GM23248 (cell line): ENCODE measurements at regions not wholly inside any gene's neighbourhood (a gene's known extent, or its start where the extent isn't known, plus 50 kb on each side); places are given as distances from the start of the nearest gene placed in this dataset.

Source experiments
- EZH2 ChIP-seq: fragments of 200-600 bp; sonication (generic); IDR thresholded peaks from 2 replicates; pipeline ENCODE4 v1.6.1; 2018; ENCODE audit warnings: antibody characterized with exemption, mild to moderate bottlenecking; ENCODE audit not compliant: insufficient read depth, poor library complexity, severe bottlenecking
- EZH2phosphoT487 ChIP-seq: fragments of 200-600 bp; sonication (generic); IDR thresholded peaks from 2 replicates; pipeline ENCODE4 v1.6.1; 2018; ENCODE audit warnings: antibody characterized with exemption, moderate library complexity, mild to moderate bottlenecking, low read depth; ENCODE audit not compliant: insufficient read depth

- no peak for TF ChIP-seq EZH2
- no peak for TF ChIP-seq EZH2phosphoT487
Measured at GRCh38 chr2:35294636-35295263, 1060.8 kb upstream of the CRIM1 start.
